ENCODE measurements at regions not wholly inside any gene's neighbourhood (a gene's known extent, or its start where the extent isn't known, plus 50 kb on each side); places are given as distances from the start of the nearest gene placed in this dataset.

DNA sequence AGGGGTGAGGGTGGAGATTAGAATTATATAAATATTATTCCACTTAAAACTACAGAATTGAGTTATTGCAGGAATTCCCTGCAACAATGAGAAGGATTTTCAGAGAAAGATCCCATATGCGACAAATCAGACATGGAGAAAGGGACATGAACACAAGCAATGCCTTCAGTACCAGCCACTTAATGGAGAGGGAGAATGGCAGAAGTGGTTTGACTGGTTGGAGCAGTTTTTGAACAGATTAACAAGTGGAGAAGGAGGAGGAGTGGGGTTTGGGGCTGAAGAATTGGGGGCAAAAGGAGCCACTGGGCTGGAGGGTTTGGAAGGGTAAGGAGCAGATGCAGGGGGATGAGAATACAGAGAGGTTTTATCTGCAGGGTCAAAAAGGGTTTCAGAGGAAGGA is 620.9 kb upstream of the PTPRD start:
- TF ChIP-seq YY1 (tag by site-specific recombination; IDR thresholded peaks at IDR 0.05), result no peak
- TF ChIP-seq, protein P1, sequence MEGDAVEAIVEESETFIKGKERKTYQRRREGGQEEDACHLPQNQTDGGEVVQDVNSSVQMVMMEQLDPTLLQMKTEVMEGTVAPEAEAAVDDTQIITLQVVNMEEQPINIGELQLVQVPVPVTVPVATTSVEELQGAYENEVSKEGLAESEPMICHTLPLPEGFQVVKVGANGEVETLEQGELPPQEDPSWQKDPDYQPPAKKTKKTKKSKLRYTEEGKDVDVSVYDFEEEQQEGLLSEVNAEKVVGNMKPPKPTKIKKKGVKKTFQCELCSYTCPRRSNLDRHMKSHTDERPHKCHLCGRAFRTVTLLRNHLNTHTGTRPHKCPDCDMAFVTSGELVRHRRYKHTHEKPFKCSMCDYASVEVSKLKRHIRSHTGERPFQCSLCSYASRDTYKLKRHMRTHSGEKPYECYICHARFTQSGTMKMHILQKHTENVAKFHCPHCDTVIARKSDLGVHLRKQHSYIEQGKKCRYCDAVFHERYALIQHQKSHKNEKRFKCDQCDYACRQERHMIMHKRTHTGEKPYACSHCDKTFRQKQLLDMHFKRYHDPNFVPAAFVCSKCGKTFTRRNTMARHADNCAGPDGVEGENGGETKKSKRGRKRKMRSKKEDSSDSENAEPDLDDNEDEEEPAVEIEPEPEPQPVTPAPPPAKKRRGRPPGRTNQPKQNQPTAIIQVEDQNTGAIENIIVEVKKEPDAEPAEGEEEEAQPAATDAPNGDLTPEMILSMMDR (tag by site-specific recombination; IDR thresholded peaks at IDR 0.05), result no peak

Measured in HEK293 (cell line).